Immature natural killer cell (primary cell): ENCODE measurements at regions not wholly inside any gene's neighbourhood (a gene's known extent, or its start where the extent isn't known, plus 50 kb on each side); places are given as distances from the start of the nearest gene placed in this dataset.
"Not testable (repeated sequence)": the region's sequence is repeated elsewhere in the genome, so short reads cannot be mapped to it uniquely, and the experiment has no call there.

Experiments
- DNase-seq, 3 donors: peaks; one replicate each; pipeline ENCODE4 v3.0.0; 2022; ENCODE audit warnings: mixed read lengths in 1 of 3
- H3K27ac Mint-ChIP-seq, 6 donors: one replicate each; pipeline ENCODE4 v1.8.0; 2020; ENCODE audit warnings: mixed read lengths in 6 of 6, mild to moderate bottlenecking in 5 of 6, inconsistent platforms in 4 of 6, moderate library complexity in 3 of 6
- H3K27me3 Mint-ChIP-seq, 3 donors: one replicate each; pipeline ENCODE4 v1.8.0; 2020 to 2021; ENCODE audit warnings: low read depth in 3 of 3, mild to moderate bottlenecking in 3 of 3, mixed read lengths in 3 of 3, moderate library complexity in 3 of 3, inconsistent platforms in 1 of 3
- H3K36me3 Mint-ChIP-seq, 3 donors: one replicate each; pipeline ENCODE4 v1.8.0; 2020; ENCODE audit warnings: mixed read lengths in 3 of 3, inconsistent platforms in 2 of 3, mild to moderate bottlenecking in 2 of 3
- H3K4me1 Mint-ChIP-seq, 2 donors: one replicate each; pipeline ENCODE4 v1.8.0; 2020; ENCODE audit warnings: inconsistent platforms in 2 of 2, mild to moderate bottlenecking in 2 of 2, mixed read lengths in 2 of 2, moderate library complexity in 1 of 2
- H3K4me3 Mint-ChIP-seq, 5 donors: one replicate each; pipeline ENCODE4 v1.8.0; 2020; ENCODE audit warnings: mild to moderate bottlenecking in 5 of 5, mixed read lengths in 5 of 5, inconsistent platforms in 3 of 5, moderate library complexity in 3 of 5
- H3K9me3 Mint-ChIP-seq, 6 donors: one replicate each; pipeline ENCODE4 v1.8.0; 2020; ENCODE audit warnings: mild to moderate bottlenecking in 6 of 6, mixed read lengths in 6 of 6, inconsistent platforms in 4 of 6, moderate library complexity in 3 of 6

GRCh38 chr1:60262701-60263100 lies 189.1 kb upstream of the C1orf87 start:
- no peak for DNase-seq
- Mint-ChIP-seq H3K27ac (no peak overlapping the region), H3K9me3 (peaks cover 0 to 7% (median 2%) of the 10 kb centered on the region in 6 donors), H3K4me3 (no peak overlapping the region), H3K36me3 (no peaks in the 10 kb centered on the region), H3K27me3 (peaks cover 0 to 3% (median 0%) of the 10 kb centered on the region in 3 donors), H3K4me1 (no peaks in the 10 kb centered on the region)

- H3K4me3 Mint-ChIP-seq: no peak overlapping the region
- H3K9me3 Mint-ChIP-seq: peaks cover 0 to 4% (median 2%) of the 10 kb centered on the region in 6 donors
- peaks cover 0 to 3% (median 2%) of the 10 kb centered on the region in 3 donors for H3K27me3 Mint-ChIP-seq
- no peaks in the 10 kb centered on the region for H3K36me3 Mint-ChIP-seq
- H3K4me1 Mint-ChIP-seq: no peaks in the 10 kb centered on the region
- DNase-seq: no peak
- no peak overlapping the region for H3K27ac Mint-ChIP-seq
These were observed 184.0 kb upstream of the C1orf87 start for GRCh38 chr1:60257531-60257930.

GRCh38 chr1:60255565-60255964 lies 182.0 kb upstream of the C1orf87 start:
- no peak overlapping the region for H3K4me3 Mint-ChIP-seq
- H3K9me3 Mint-ChIP-seq: peaks cover 0 to 4% (median 2%) of the 10 kb centered on the region in 6 donors
- H3K4me1 Mint-ChIP-seq: no peaks in the 10 kb centered on the region
- no peak for DNase-seq
- H3K36me3 Mint-ChIP-seq: no peaks in the 10 kb centered on the region
- no peak overlapping the region for H3K27ac Mint-ChIP-seq
- H3K27me3 Mint-ChIP-seq: peaks cover 0 to 3% (median 2%) of the 10 kb centered on the region in 3 donors

- Mint-ChIP-seq H3K4me3 (no peak overlapping the region), H3K36me3 (no peaks in the 10 kb centered on the region), H3K4me1 (no peaks in the 10 kb centered on the region), H3K27me3 (peaks cover 0 to 2% (median 0%) of the 10 kb centered on the region in 3 donors), H3K27ac (no peak overlapping the region), H3K9me3 (peaks cover 0 to 4% (median 0%) of the 10 kb centered on the region in 6 donors)
- DNase-seq: no peak
These were observed 177.9 kb upstream of the C1orf87 start for GRCh38 chr1:60251426-60251825.

- H3K9me3 Mint-ChIP-seq, H3K4me1 Mint-ChIP-seq, H3K36me3 Mint-ChIP-seq: not testable (repeated sequence)
These were observed 173.9 kb upstream of the C1orf87 start for GRCh38 chr1:60247467-60247866.

GRCh38 chr1:60245324-60245723 lies 171.8 kb upstream of the C1orf87 start:
- H3K36me3 Mint-ChIP-seq: no peaks in the 10 kb centered on the region
- no peak overlapping the region for H3K4me3 Mint-ChIP-seq
- H3K27me3 Mint-ChIP-seq: no peaks in the 10 kb centered on the region
- H3K4me1 Mint-ChIP-seq: no peaks in the 10 kb centered on the region
- H3K27ac Mint-ChIP-seq: no peak overlapping the region
- H3K9me3 Mint-ChIP-seq: peaks cover 0 to 6% (median 2%) of the 10 kb centered on the region in 6 donors
- DNase-seq: no peak

More at GRCh38 chr1:60247467-60247866, 173.9 kb upstream of the C1orf87 start:
- not testable (repeated sequence) for H3K27ac Mint-ChIP-seq, H3K27me3 Mint-ChIP-seq, DNase-seq, H3K4me3 Mint-ChIP-seq

- no peaks in the 10 kb centered on the region for H3K4me1 Mint-ChIP-seq
- H3K9me3 Mint-ChIP-seq: peaks cover 0 to 6% (median 2%) of the 10 kb centered on the region in 6 donors
- H3K4me3 Mint-ChIP-seq: no peak overlapping the region
- no peak for DNase-seq
- H3K27me3 Mint-ChIP-seq: no peaks in the 10 kb centered on the region
- H3K27ac Mint-ChIP-seq: no peak overlapping the region
- no peaks in the 10 kb centered on the region for H3K36me3 Mint-ChIP-seq
These were observed 171.3 kb upstream of the C1orf87 start for GRCh38 chr1:60244906-60245305.

GRCh38 chr1:60235275-60235674 lies 161.7 kb upstream of the C1orf87 start:
- Mint-ChIP-seq H3K4me3 (no peak overlapping the region), H3K4me1 (no peaks in the 10 kb centered on the region), H3K36me3 (no peaks in the 10 kb centered on the region), H3K27me3 (no peaks in the 10 kb centered on the region), H3K9me3 (peaks cover 0 to 4% (median 0%) of the 10 kb centered on the region in 6 donors), H3K27ac (no peak overlapping the region)
- DNase-seq: no peak

GRCh38 chr1:60234776-60235175 lies 161.2 kb upstream of the C1orf87 start:
- no peaks in the 10 kb centered on the region for H3K4me1 Mint-ChIP-seq
- peaks cover 0 to 2% (median 0%) of the 10 kb centered on the region in 3 donors for H3K27me3 Mint-ChIP-seq
- H3K4me3 Mint-ChIP-seq: no peak overlapping the region
- H3K36me3 Mint-ChIP-seq: no peaks in the 10 kb centered on the region
- DNase-seq: no peak
- H3K9me3 Mint-ChIP-seq: peaks cover 0 to 4% (median 0%) of the 10 kb centered on the region in 6 donors
- no peak overlapping the region for H3K27ac Mint-ChIP-seq

- no peaks in the 10 kb centered on the region for H3K4me1 Mint-ChIP-seq
- DNase-seq: no peak
- no peak overlapping the region for H3K27ac Mint-ChIP-seq
- H3K36me3 Mint-ChIP-seq: no peaks in the 10 kb centered on the region
- H3K4me3 Mint-ChIP-seq: no peak overlapping the region
- peaks cover 0 to 10% (median 0%) of the 10 kb centered on the region in 6 donors for H3K9me3 Mint-ChIP-seq
- peaks cover 0 to 2% (median 2%) of the 10 kb centered on the region in 3 donors for H3K27me3 Mint-ChIP-seq
These were observed 156.3 kb upstream of the C1orf87 start for GRCh38 chr1:60229821-60230220.

- Mint-ChIP-seq H3K4me1 (no peaks in the 10 kb centered on the region), H3K27ac (no peak overlapping the region), H3K36me3 (no peaks in the 10 kb centered on the region), H3K9me3 (peaks cover 0 to 10% (median under 1%) of the 10 kb centered on the region in 6 donors), H3K27me3 (peaks cover 0 to 2% (median 2%) of the 10 kb centered on the region in 3 donors), H3K4me3 (no peak overlapping the region)
- no peak for DNase-seq
These were observed 154.5 kb upstream of the C1orf87 start for GRCh38 chr1:60228041-60228491.

GRCh38 chr1:60227601-60228000 lies 154.0 kb upstream of the C1orf87 start:
- DNase-seq: no peak
- Mint-ChIP-seq H3K27me3 (peaks cover 0 to 2% (median 2%) of the 10 kb centered on the region in 3 donors), H3K9me3 (peaks cover 0 to 10% (median under 1%) of the 10 kb centered on the region in 6 donors), H3K36me3 (no peaks in the 10 kb centered on the region), H3K4me3 (no peak overlapping the region), H3K27ac (no peak overlapping the region), H3K4me1 (no peaks in the 10 kb centered on the region)

- Mint-ChIP-seq H3K27me3 (peaks cover 0 to 2% (median 2%) of the 10 kb centered on the region in 3 donors), H3K9me3 (peaks cover 0 to 10% (median 1%) of the 10 kb centered on the region in 6 donors), H3K4me3 (no peak overlapping the region), H3K4me1 (no peaks in the 10 kb centered on the region), H3K27ac (no peak overlapping the region), H3K36me3 (no peaks in the 10 kb centered on the region)
- no peak for DNase-seq
These were observed 151.9 kb upstream of the C1orf87 start for GRCh38 chr1:60225486-60225885.

GRCh38 chr1:60224523-60224922 lies 151.0 kb upstream of the C1orf87 start:
- no peaks in the 10 kb centered on the region for H3K36me3 Mint-ChIP-seq
- peaks cover 0 to 2% (median 0%) of the 10 kb centered on the region in 3 donors for H3K27me3 Mint-ChIP-seq
- peaks cover 0 to 10% (median 1%) of the 10 kb centered on the region in 6 donors for H3K9me3 Mint-ChIP-seq
- no peaks in the 10 kb centered on the region for H3K4me1 Mint-ChIP-seq
- DNase-seq: no peak
- H3K27ac Mint-ChIP-seq: no peak overlapping the region
- H3K4me3 Mint-ChIP-seq: no peak overlapping the region

- H3K4me1 Mint-ChIP-seq: no peaks in the 10 kb centered on the region
- no peak overlapping the region for H3K4me3 Mint-ChIP-seq
- H3K36me3 Mint-ChIP-seq: no peaks in the 10 kb centered on the region
- DNase-seq: no peak
- H3K27ac Mint-ChIP-seq: no peak overlapping the region
- H3K27me3 Mint-ChIP-seq: peaks cover 0 to 2% (median 0%) of the 10 kb centered on the region in 3 donors
- H3K9me3 Mint-ChIP-seq: peaks cover 0 to 10% (median 1%) of the 10 kb centered on the region in 6 donors
These were observed 149.6 kb upstream of the C1orf87 start for GRCh38 chr1:60223158-60223557.
